ENCODE measurements at regions not wholly inside any gene's neighbourhood (a gene's known extent, or its start where the extent isn't known, plus 50 kb on each side); places are given as distances from the start of the nearest gene placed in this dataset.

DNA sequence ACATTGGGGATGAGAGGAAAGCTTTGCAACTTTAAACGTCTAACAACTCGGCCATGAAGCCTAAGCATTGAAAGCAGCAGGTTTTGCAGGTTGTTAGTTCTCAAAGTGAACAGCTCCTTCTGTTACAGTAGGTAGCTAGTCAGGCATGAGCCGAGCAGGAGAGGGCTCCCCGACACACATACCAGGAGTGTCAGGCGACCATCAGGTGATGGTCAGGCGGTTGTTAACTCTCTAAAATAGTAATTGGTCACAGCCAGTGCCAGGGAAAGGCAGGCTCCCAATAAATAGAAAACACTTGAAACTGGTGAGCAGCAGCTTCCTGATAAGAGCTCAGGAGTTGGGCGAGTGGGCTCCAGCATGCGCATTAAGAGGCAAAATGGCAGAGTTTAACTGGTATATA lies 53.5 kb upstream of the DAPL1 start:
- WGBS, 2 experiments (ENCODE audit: extremely low coverage in 2 of 2, insufficient read length in 1 of 2), result 88% methylated on average over 6 of the region's 8 CpGs; no CpG with 5 or more reads in 1 of the 2 experiments
- CTCF ChIA-PET, result interaction anchor here (1.1 to 1.7 kb wide), 2 partner anchors 12 to 717 kb away, joined by 4 read pairs; no protein-coding TSS in a partner anchor
- dilution Hi-C loops (cut with HindIII; ENCODE audit: low sequenced_read_pairs, unreplicated experiment), result no loop called here

More for the DNA sequence above, 53.5 kb upstream of the DAPL1 start:
- Histone ChIP-seq H3K9ac (ENCODE audit: low read depth, low read length) (no peak overlapping the region), H4K5ac (ENCODE audit: low read depth, low read length) (no peak overlapping the region), H3K36me3 (ENCODE audit: control insufficient read depth, insufficient read depth, low read length) (no peaks in the 10 kb centered on the region), H3K18ac (ENCODE audit: low read depth, low read length) (no peak overlapping the region), H3K4ac (ENCODE audit: low read depth, low read length) (no peak overlapping the region), H3K9me1 (ENCODE audit: insufficient read depth, low read length) (no peaks in the 10 kb centered on the region), H2BK15ac (ENCODE audit: low read depth, low read length) (no peak overlapping the region), H3K27me3 (ENCODE audit: control insufficient read depth, insufficient read depth, low read length) (peaks cover 29% of the 10 kb centered on the region), H3K79me1 (ENCODE audit: low read depth in 1 of 2, low read length in 2 of 2) (no peaks in the 10 kb centered on the region), H2BK20ac (ENCODE audit: low read depth, low read length) (no peak overlapping the region), H4K8ac (ENCODE audit: low read depth in 2 of 2, low read length in 2 of 2) (no peak overlapping the region), H3K14ac (replicated peaks; ENCODE audit: low read depth, low read length) (no peak overlapping the region), H4K91ac (ENCODE audit: insufficient read depth, low read depth, low read length) (no peak overlapping the region), H3K4me1 (ENCODE audit: control insufficient read depth, insufficient read depth, low read length) (no peaks in the 10 kb centered on the region), H3K4me3 (ENCODE audit: insufficient read depth, low read depth, low read length) (no peak overlapping the region), H3K4me2 (ENCODE audit: low read depth, low read length) (no peak overlapping the region), H2AFZ (replicated peaks; ENCODE audit: low read length, poor library complexity) (no peak overlapping the region), H2BK120ac (ENCODE audit: low read depth, low read length) (no peak overlapping the region), H3K23ac (ENCODE audit: low read depth, low read length) (no peak overlapping the region), H2AK5ac (ENCODE audit: low read depth, low read length) (no peak overlapping the region), H4K20me1 (ENCODE audit: insufficient read depth, low read length) (no peaks in the 10 kb centered on the region), H2BK5ac (ENCODE audit: low read depth, low read length, poor library complexity, severe bottlenecking) (no peak overlapping the region), H3K56ac (ENCODE audit: extremely low read depth, insufficient read depth, low read length) (no peak overlapping the region), H3K9me3 (ENCODE audit: control insufficient read depth, insufficient read depth, low read length) (no peaks in the 10 kb centered on the region), H2AK9ac (replicated peaks; ENCODE audit: low read depth, low read length, poor library complexity) (no peak overlapping the region), H3K27ac (ENCODE audit: insufficient read depth, low read length) (no peak overlapping the region)
- no peak for ATAC-seq (ENCODE audit: low read depth)
- POLR2A ChIA-PET (ENCODE audit: unreplicated experiment), result no interaction called here
- in situ Hi-C loops (cut with MboI; ENCODE audit: low sequenced_read_pairs) (loop anchor here (10.0 kb wide), 1 partner anchor 287 kb away; the partner anchor contains the start of genes CCDC148 and PKP4), intact Hi-C loops (cut with micrococcal nuclease) (no loop called here)
- TF ChIP-seq RCOR1 (IDR thresholded peaks at IDR 0.05; ENCODE audit: insufficient replicate concordance, low read length) (no peak), RFX5 (IDR thresholded peaks at IDR 0.05; ENCODE audit: low read depth, low read length) (no peak), RAD21 (IDR thresholded peaks at IDR 0.05; ENCODE audit: low read length) (no peak), CHD1 (IDR thresholded peaks at IDR 0.05; ENCODE audit: low read depth, low read length) (no peak), SMC3 (IDR thresholded peaks at IDR 0.05; ENCODE audit: low read depth, low read length) (no peak), MXI1 (IDR thresholded peaks at IDR 0.05; ENCODE audit: borderline replicate concordance, low read depth, low read length) (no peak), BHLHE40 (IDR thresholded peaks at IDR 0.05; ENCODE audit: low read depth, low read length) (no peak), POLR2A (IDR thresholded peaks at IDR 0.05; ENCODE audit: low read depth, low read length) (no peak), NFE2L2 (IDR thresholded peaks at IDR 0.05; ENCODE audit: low read depth, low read length) (no peak), FOS (IDR thresholded peaks at IDR 0.05; ENCODE audit: low read depth, low read length) (no peak)
- TF ChIP-seq, protein P1, sequence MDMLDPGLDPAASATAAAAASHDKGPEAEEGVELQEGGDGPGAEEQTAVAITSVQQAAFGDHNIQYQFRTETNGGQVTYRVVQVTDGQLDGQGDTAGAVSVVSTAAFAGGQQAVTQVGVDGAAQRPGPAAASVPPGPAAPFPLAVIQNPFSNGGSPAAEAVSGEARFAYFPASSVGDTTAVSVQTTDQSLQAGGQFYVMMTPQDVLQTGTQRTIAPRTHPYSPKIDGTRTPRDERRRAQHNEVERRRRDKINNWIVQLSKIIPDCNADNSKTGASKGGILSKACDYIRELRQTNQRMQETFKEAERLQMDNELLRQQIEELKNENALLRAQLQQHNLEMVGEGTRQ (IDR thresholded peaks at IDR 0.05; ENCODE audit: low read depth, low read length), result no peak
- TF ChIP-seq, protein P2, sequence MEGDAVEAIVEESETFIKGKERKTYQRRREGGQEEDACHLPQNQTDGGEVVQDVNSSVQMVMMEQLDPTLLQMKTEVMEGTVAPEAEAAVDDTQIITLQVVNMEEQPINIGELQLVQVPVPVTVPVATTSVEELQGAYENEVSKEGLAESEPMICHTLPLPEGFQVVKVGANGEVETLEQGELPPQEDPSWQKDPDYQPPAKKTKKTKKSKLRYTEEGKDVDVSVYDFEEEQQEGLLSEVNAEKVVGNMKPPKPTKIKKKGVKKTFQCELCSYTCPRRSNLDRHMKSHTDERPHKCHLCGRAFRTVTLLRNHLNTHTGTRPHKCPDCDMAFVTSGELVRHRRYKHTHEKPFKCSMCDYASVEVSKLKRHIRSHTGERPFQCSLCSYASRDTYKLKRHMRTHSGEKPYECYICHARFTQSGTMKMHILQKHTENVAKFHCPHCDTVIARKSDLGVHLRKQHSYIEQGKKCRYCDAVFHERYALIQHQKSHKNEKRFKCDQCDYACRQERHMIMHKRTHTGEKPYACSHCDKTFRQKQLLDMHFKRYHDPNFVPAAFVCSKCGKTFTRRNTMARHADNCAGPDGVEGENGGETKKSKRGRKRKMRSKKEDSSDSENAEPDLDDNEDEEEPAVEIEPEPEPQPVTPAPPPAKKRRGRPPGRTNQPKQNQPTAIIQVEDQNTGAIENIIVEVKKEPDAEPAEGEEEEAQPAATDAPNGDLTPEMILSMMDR (conservative IDR thresholded peaks at IDR 0.05; ENCODE audit: low read depth, low read length), result no peak
- BruUV-seq (replicated peaks), result no TSS peak
- no peak for DNase-seq
